OCI-LY7 (cell line): ENCODE measurements at regions not wholly inside any gene's neighbourhood (a gene's known extent, or its start where the extent isn't known, plus 50 kb on each side); places are given as distances from the start of the nearest gene placed in this dataset.

Experiments
- EZH2phosphoT487 ChIP-seq: fragments of 200-600 bp; sonication (generic); IDR thresholded peaks from 2 replicates; pipeline ENCODE4 v1.6.1; 2018; ENCODE audit warnings: low read depth, borderline replicate concordance, mild to moderate bottlenecking, mixed run types, antibody characterized with exemption, low read length, moderate library complexity, mixed read lengths
- TF ChIP-seq, protein P1 (sequence below): fragments of 200-600 bp; sonication (generic); conservative IDR thresholded peaks from 2 replicates; pipeline ENCODE4 v1.5.1; 2014; ENCODE audit warnings: mild to moderate bottlenecking, antibody characterized with exemption, low read length, moderate library complexity, mixed read lengths

DNA sequence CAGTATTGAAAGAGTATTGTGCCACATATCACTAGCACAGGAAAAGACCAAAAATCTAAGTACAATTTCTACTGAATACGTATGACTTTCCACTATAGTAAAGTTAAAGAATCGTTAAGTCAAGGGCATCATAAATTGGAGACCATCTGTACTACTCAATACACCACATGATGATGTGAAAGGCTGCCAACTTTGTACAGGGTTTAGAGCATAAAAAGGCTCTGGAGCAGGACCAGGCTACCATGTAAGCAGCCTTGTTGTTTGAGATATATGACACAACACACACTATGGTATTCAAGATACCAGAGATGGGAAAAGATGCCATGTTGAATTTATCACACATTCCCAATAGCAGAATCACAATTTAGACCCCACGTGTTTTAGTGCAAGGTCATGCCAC, 294.9 kb upstream of the TRPC5 start:
- TF ChIP-seq, protein P1, sequence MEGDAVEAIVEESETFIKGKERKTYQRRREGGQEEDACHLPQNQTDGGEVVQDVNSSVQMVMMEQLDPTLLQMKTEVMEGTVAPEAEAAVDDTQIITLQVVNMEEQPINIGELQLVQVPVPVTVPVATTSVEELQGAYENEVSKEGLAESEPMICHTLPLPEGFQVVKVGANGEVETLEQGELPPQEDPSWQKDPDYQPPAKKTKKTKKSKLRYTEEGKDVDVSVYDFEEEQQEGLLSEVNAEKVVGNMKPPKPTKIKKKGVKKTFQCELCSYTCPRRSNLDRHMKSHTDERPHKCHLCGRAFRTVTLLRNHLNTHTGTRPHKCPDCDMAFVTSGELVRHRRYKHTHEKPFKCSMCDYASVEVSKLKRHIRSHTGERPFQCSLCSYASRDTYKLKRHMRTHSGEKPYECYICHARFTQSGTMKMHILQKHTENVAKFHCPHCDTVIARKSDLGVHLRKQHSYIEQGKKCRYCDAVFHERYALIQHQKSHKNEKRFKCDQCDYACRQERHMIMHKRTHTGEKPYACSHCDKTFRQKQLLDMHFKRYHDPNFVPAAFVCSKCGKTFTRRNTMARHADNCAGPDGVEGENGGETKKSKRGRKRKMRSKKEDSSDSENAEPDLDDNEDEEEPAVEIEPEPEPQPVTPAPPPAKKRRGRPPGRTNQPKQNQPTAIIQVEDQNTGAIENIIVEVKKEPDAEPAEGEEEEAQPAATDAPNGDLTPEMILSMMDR: no peak
- TF ChIP-seq EZH2phosphoT487: no peak
